CD4-positive, CD25-positive, alpha-beta regulatory T cell (primary cell): ENCODE measurements at regions not wholly inside any gene's neighbourhood (a gene's known extent, or its start where the extent isn't known, plus 50 kb on each side); places are given as distances from the start of the nearest gene placed in this dataset.

Source experiments
- ATAC-seq, 2 donors: fragments of 150-1000 bp; cut with Tn5 transposase; one replicate each; pipeline ENCODE4 v1.10.0; 2021; ENCODE audit warnings: low read depth in 2 of 2, moderate number of reproducible peaks in 2 of 2, moderate library complexity in 1 of 2
- DNase-seq, 3 donors: peaks; one replicate each; pipeline versions ENCODE4 v3.0.0 to v3.0.0-alpha.2; 2012 to 2022; ENCODE audit warnings: mixed read lengths in 1 of 3
- H3K27ac ChIP-seq: one replicate; pipeline ENCODE4 v1.7.0; 2013; ENCODE audit warnings: mild to moderate bottlenecking, low read length; ENCODE audit not compliant: insufficient read depth, poor library complexity, severe bottlenecking
- H3K27me3 ChIP-seq: one replicate; pipeline ENCODE4 v1.7.0; 2013; ENCODE audit warnings: low read length; ENCODE audit not compliant: control insufficient read depth, insufficient read depth
- H3K36me3 ChIP-seq: one replicate; pipeline ENCODE4 v1.7.0; 2013; ENCODE audit warnings: mild to moderate bottlenecking, low read length, moderate library complexity; ENCODE audit not compliant: control insufficient read depth, insufficient read depth
- H3K4me1 ChIP-seq: 2 replicates; pipeline ENCODE4 v1.7.0; 2013; ENCODE audit warnings: mild to moderate bottlenecking, low read length; ENCODE audit not compliant: insufficient read depth, control insufficient read depth, poor library complexity, severe bottlenecking
- H3K4me3 ChIP-seq: one replicate; pipeline ENCODE4 v1.7.0; 2013; ENCODE audit warnings: low read depth, mild to moderate bottlenecking, low read length, moderate library complexity
- H3K9me3 ChIP-seq, 2 experiments: 1 replicate in 1 of 2; 2 replicates in 1 of 2; pipeline ENCODE4 v1.7.0; 2013; ENCODE audit warnings: low read length in 2 of 2, mild to moderate bottlenecking in 1 of 2, moderate library complexity in 1 of 2; ENCODE audit not compliant: control insufficient read depth in 2 of 2
- H3K27ac Mint-ChIP-seq, 3 donors: one replicate each; pipeline ENCODE4 v1.8.0; 2020 to 2022; ENCODE audit warnings: mild to moderate bottlenecking in 3 of 3, mixed read lengths in 3 of 3, moderate library complexity in 2 of 3
- H3K27me3 Mint-ChIP-seq: one replicate; pipeline ENCODE4 v1.8.0; 2022; ENCODE audit warnings: mild to moderate bottlenecking, mixed read lengths
- H3K36me3 Mint-ChIP-seq: one replicate; pipeline ENCODE4 v1.8.0; 2020; ENCODE audit warnings: mixed read lengths
- H3K4me1 Mint-ChIP-seq, 4 donors: one replicate each; pipeline ENCODE4 v1.8.0; 2020 to 2022; ENCODE audit warnings: mixed read lengths in 4 of 4, mild to moderate bottlenecking in 1 of 4
- H3K4me3 Mint-ChIP-seq, 4 donors: one replicate each; pipeline ENCODE4 v1.8.0; 2020 to 2022; ENCODE audit warnings: mild to moderate bottlenecking in 4 of 4, mixed read lengths in 4 of 4, moderate library complexity in 3 of 4
- H3K9me3 Mint-ChIP-seq, 7 donors: one replicate each; pipeline ENCODE4 v1.8.0; 2020 to 2022; ENCODE audit warnings: mixed read lengths in 7 of 7, mild to moderate bottlenecking in 3 of 7, moderate library complexity in 2 of 7

DNA sequence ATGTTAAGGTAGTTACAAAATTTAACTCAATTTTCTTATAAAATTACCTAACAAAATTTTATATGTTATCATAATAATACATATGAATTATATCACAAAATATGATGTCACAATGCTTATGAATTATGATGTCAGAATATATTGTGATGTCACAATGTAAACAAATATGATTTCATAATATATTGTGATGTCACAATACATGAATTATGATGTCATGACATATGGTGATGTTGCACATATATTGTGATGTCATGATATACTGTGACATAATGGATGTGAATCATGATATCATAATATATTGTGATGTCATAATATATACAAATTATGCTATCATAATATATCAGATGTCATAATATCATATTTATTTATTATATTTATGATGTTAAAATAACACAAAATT is 1879.9 kb downstream of the TP53TG3F start:
- Histone ChIP-seq H3K36me3 (no peaks in the 10 kb centered on the region), H3K4me1 (no peaks in the 10 kb centered on the region), H3K4me3 (no peak overlapping the region), H3K9me3 (peaks cover 11 to 22% of the 10 kb centered on the region in 2 experiments), H3K27ac (no peak overlapping the region), H3K27me3 (no peaks in the 10 kb centered on the region)
- no peak overlapping the region for H3K27ac Mint-ChIP-seq
- no peaks in the 10 kb centered on the region for H3K4me1 Mint-ChIP-seq
- H3K9me3 Mint-ChIP-seq, result peaks cover 4 to 37% (median 8%) of the 10 kb centered on the region in 7 donors
- no peak for DNase-seq
- no peaks in the 10 kb centered on the region for H3K36me3 Mint-ChIP-seq
- H3K4me3 Mint-ChIP-seq, result no peak overlapping the region
- ATAC-seq, result no peak
- H3K27me3 Mint-ChIP-seq, result no peaks in the 10 kb centered on the region

DNA sequence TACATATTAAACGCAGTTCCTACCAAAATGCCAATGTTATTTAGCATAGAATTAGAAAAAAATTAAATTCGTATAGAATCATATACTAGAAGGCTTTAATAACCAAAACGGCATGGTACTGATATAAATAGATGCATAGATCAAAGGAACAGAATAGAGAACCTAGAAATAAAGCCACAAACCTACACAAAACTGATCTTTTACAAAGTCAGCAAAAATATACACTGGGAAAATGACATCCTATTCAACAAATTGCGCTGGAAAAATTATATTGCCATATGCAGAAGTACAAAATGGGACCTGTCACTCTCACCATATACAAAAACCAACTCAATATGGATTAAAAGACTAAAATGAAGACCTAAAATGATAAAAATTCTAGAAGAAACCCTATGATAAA is 1882.6 kb downstream of the TP53TG3F start:
- Histone ChIP-seq H3K27me3 (no peaks in the 10 kb centered on the region), H3K27ac (no peak overlapping the region), H3K4me3 (no peak overlapping the region), H3K9me3 (peaks cover 11 to 22% of the 10 kb centered on the region in 2 experiments), H3K4me1 (no peaks in the 10 kb centered on the region), H3K36me3 (no peaks in the 10 kb centered on the region)
- DNase-seq (no peak), ATAC-seq (no peak)
- Mint-ChIP-seq H3K9me3 (peaks cover 4 to 36% (median 10%) of the 10 kb centered on the region in 7 donors), H3K36me3 (no peaks in the 10 kb centered on the region), H3K27ac (no peak overlapping the region), H3K4me3 (no peak overlapping the region), H3K4me1 (no peaks in the 10 kb centered on the region), H3K27me3 (no peaks in the 10 kb centered on the region)

DNA sequence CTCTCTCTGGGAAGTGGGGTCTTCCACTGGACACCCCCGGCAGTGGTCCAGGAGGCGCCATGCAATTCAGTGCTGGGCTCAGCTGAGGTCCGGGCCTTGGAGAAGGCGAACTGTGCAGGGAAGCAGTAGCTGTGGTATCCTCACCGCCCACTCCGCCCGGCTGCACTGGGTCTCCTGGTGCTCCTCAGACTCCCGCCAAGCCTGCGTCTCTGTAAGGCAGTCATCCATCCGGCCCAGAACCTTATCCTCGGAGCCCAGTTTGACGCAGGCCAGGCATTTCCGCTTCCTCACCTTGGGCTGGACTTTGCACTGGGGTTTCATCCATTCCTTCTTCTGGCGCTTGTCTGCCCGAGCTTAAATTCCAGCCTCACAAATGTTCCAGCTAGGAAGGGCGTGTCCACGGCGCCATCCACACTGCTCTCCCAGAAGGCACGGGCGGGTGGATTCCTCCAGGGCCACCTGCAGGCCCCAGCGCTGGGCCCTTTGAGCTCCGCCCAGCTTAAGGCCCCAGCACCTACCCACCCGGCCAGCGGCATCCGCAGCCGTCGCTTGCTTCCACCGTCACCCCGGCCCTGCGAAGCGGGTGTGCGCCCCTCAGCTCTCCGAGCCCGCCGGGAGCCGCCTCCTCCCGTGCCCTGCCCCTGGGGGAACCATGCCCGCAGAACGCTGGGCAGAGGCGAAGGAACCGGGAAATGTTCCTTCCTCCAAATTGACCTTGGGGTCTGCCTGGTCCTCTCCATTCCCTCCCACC is 1884.8 kb downstream of the TP53TG3F start:
- H3K9me3 Mint-ChIP-seq, result peaks cover 4 to 37% (median 14%) of the 10 kb centered on the region in 7 donors

DNA sequence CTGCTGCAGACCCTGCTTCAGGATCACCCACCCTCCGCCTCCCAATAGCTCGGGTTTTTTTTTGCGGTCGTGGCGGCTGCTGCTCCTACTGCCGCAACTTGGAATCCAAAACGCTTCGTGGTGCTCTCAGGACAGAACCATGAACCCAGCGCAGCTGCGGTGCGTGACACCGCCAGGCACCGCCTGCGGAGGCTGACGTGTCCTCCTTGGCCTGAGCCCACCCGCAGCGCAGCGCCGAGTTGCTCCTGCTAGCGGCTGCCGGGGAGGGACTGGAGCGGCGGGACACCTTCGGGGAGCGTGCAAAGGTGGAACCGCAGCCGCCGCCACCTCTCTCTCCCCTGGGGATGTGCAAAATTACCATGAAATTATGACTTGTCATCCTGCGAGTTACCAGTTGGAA is 1893.0 kb downstream of the TP53TG3F start:
- no peaks in the 10 kb centered on the region for H3K4me1 ChIP-seq
- no peaks in the 10 kb centered on the region for H3K27me3 Mint-ChIP-seq
- H3K27ac Mint-ChIP-seq, result no peak overlapping the region
- peaks cover 0 to 20% (median 5%) of the 10 kb centered on the region in 7 donors for H3K9me3 Mint-ChIP-seq
- no peaks in the 10 kb centered on the region for H3K27me3 ChIP-seq
- no peak for ATAC-seq
- DNase-seq, result no peak
- H3K36me3 Mint-ChIP-seq, result no peaks in the 10 kb centered on the region
- H3K4me3 Mint-ChIP-seq, result no peak overlapping the region
- peaks cover 0 to 10% of the 10 kb centered on the region in 2 experiments for H3K9me3 ChIP-seq
- no peaks in the 10 kb centered on the region for H3K4me1 Mint-ChIP-seq
- H3K27ac ChIP-seq, result no peak overlapping the region
- no peak overlapping the region for H3K4me3 ChIP-seq
- no peaks in the 10 kb centered on the region for H3K36me3 ChIP-seq

More for the DNA sequence above, 1884.8 kb downstream of the TP53TG3F start:
- ATAC-seq (no peak), DNase-seq (no peak)
- Histone ChIP-seq H3K36me3 (no peaks in the 10 kb centered on the region), H3K27ac (no peak overlapping the region), H3K4me1 (no peaks in the 10 kb centered on the region), H3K27me3 (no peaks in the 10 kb centered on the region), H3K4me3 (no peak overlapping the region), H3K9me3 (peaks cover 6 to 18% of the 10 kb centered on the region in 2 experiments)
- Mint-ChIP-seq H3K27ac (peak overlapping the region in 1 of 3 donors; percentile 48), H3K4me1 (no peaks in the 10 kb centered on the region), H3K27me3 (no peaks in the 10 kb centered on the region), H3K36me3 (no peaks in the 10 kb centered on the region), H3K4me3 (no peak overlapping the region)

DNA sequence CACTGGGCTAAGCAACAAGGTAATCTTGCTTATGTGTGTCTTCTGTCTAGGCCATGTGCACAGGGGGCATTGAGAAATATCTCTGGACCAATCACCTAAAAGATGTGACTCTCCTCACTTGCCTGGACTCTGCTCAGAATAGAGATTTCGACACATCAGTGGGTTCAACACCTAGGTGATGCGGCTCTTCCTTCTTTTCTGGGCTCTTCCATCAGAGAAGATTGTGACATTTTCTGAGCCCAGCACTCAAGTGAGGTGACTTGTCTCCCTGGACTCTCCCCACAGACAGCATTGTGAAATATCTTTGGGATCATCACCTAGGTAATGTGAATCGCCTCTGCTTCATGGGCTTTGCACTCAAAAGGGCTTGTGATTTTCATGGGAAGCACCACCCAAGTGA is 1904.1 kb downstream of the TP53TG3F start:
- no peak for ATAC-seq
- H3K36me3 ChIP-seq, result no peaks in the 10 kb centered on the region
- H3K36me3 Mint-ChIP-seq, result no peaks in the 10 kb centered on the region
- H3K4me1 Mint-ChIP-seq, result no peaks in the 10 kb centered on the region
- peaks cover 0 to 34% (median 11%) of the 10 kb centered on the region in 7 donors for H3K9me3 Mint-ChIP-seq
- H3K4me1 ChIP-seq, result no peaks in the 10 kb centered on the region
- no peak overlapping the region for H3K4me3 Mint-ChIP-seq
- no peak overlapping the region for H3K27ac Mint-ChIP-seq
- no peak overlapping the region for H3K27ac ChIP-seq
- H3K4me3 ChIP-seq, result no peak overlapping the region
- no peaks in the 10 kb centered on the region for H3K27me3 ChIP-seq
- DNase-seq, result no peak
- peaks cover 0 to 18% of the 10 kb centered on the region in 2 experiments for H3K9me3 ChIP-seq
- no peaks in the 10 kb centered on the region for H3K27me3 Mint-ChIP-seq

DNA sequence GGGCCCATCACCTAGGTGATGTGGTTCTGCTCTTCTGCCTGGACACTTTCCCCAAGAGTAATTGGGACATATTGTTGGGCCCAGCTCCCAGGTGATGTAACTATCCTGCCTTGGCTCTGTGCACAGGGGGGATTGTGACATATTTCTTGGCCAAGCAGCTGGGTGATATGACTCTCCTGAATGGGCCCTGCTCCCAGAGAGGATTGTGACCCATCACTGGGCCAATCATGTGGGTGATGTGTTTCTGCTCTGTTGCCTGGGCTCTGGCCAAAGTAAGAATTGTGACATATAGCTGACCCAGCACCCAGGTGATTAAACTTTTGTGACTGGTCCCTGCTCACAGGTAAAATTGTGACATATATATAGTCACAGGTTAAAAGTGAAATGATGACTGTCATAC is 1904.9 kb downstream of the TP53TG3F start:
- no peak overlapping the region for H3K27ac ChIP-seq
- DNase-seq, result no peak
- H3K36me3 Mint-ChIP-seq, result no peaks in the 10 kb centered on the region
- no peaks in the 10 kb centered on the region for H3K36me3 ChIP-seq
- H3K9me3 ChIP-seq, result peaks cover 0 to 18% of the 10 kb centered on the region in 2 experiments
- H3K27me3 ChIP-seq, result no peaks in the 10 kb centered on the region
- H3K4me1 ChIP-seq, result no peaks in the 10 kb centered on the region
- no peak overlapping the region for H3K4me3 Mint-ChIP-seq
- no peaks in the 10 kb centered on the region for H3K4me1 Mint-ChIP-seq
- H3K9me3 Mint-ChIP-seq, result peaks cover 0 to 34% (median 11%) of the 10 kb centered on the region in 7 donors
- H3K27ac Mint-ChIP-seq, result no peak overlapping the region
- H3K4me3 ChIP-seq, result no peak overlapping the region
- H3K27me3 Mint-ChIP-seq, result peaks cover under 1% of the 10 kb centered on the region
- ATAC-seq, result no peak

DNA sequence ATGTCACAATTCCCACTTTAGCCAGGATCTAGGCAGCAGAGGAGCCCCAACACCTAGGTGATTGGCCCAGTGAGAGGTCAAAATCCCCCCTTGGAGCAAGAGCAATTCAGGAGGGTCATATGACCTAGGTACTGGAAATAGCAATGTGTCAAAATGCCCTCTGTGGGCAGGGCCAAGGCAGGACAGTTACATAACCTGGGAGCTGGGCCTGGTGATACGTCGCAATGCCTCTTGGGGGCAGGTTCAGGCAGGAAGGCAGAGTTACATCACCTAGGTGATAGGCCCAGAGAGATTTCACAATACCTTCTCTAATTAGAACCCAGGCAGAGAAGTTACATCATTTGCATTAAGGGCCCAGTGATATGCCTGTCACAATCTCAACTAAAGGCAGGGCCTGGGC is 1906.3 kb downstream of the TP53TG3F start:
- H3K27me3 ChIP-seq, result no peaks in the 10 kb centered on the region
- DNase-seq, result no peak
- peaks cover 0 to 18% of the 10 kb centered on the region in 2 experiments for H3K9me3 ChIP-seq
- no peaks in the 10 kb centered on the region for H3K36me3 ChIP-seq
- no peak for ATAC-seq
- no peak overlapping the region for H3K27ac Mint-ChIP-seq
- H3K27me3 Mint-ChIP-seq, result peaks cover 4% of the 10 kb centered on the region
- H3K4me3 Mint-ChIP-seq, result no peak overlapping the region
- H3K4me3 ChIP-seq, result no peak overlapping the region
- no peak overlapping the region for H3K27ac ChIP-seq
- no peaks in the 10 kb centered on the region for H3K4me1 ChIP-seq
- peaks cover 6 to 39% (median 17%) of the 10 kb centered on the region in 7 donors for H3K9me3 Mint-ChIP-seq
- no peaks in the 10 kb centered on the region for H3K4me1 Mint-ChIP-seq
- no peaks in the 10 kb centered on the region for H3K36me3 Mint-ChIP-seq

DNA sequence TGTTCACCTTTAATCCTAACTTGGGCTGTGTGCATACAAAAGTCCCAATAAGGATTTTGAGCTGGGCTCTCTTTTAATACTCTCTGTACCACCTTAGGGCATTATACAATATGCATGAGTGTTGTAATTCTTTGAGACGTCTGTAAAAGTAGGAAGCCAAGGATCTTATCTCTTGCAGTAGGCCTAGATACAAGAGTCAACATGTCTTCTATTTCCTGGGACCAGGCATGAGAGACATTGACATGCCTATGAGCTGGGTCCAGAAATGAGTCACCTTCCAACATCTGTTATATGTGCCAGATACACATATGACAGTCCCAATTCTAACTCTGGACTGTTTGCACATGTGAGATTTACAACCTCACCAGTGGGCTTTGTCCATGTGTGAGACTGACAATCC is 1911.2 kb downstream of the TP53TG3F start:
- Mint-ChIP-seq H3K4me1 (no peaks in the 10 kb centered on the region), H3K27ac (no peak overlapping the region), H3K9me3 (peaks cover 7 to 36% (median 21%) of the 10 kb centered on the region in 7 donors), H3K36me3 (no peaks in the 10 kb centered on the region), H3K4me3 (no peak overlapping the region), H3K27me3 (peaks cover 4% of the 10 kb centered on the region)
- Histone ChIP-seq H3K27me3 (no peaks in the 10 kb centered on the region), H3K4me3 (no peak overlapping the region), H3K36me3 (no peaks in the 10 kb centered on the region), H3K27ac (no peak overlapping the region), H3K9me3 (peaks cover 0 to 12% of the 10 kb centered on the region in 2 experiments), H3K4me1 (no peaks in the 10 kb centered on the region)
- no peak for ATAC-seq
- no peak for DNase-seq
